Trophoblast cell (in vitro differentiated cells and primary cell): ENCODE measurements at regions not wholly inside any gene's neighbourhood (a gene's known extent, or its start where the extent isn't known, plus 50 kb on each side); places are given as distances from the start of the nearest gene placed in this dataset.

Experiments used
- DNase-seq, 2 donors: peaks; one replicate each; pipeline ENCODE4 v3.0.0-alpha.2; 2016
- H2AFZ ChIP-seq: 2 replicates; pipeline ENCODE4 v1.6.1; 2013; ENCODE audit warnings: low read length, moderate library complexity, mild to moderate bottlenecking; ENCODE audit not compliant: insufficient read depth, poor library complexity
- H2AK5ac ChIP-seq: 2 replicates; pipeline ENCODE4 v1.6.1; 2013; ENCODE audit warnings: mild to moderate bottlenecking, low read length
- H2BK120ac ChIP-seq: 2 replicates; pipeline ENCODE4 v1.6.1; 2013; ENCODE audit warnings: low read length, mild to moderate bottlenecking, moderate library complexity; ENCODE audit not compliant: insufficient read depth, poor library complexity
- H2BK12ac ChIP-seq: 2 replicates; pipeline ENCODE4 v1.6.1; 2013; ENCODE audit warnings: mild to moderate bottlenecking, low read length, moderate library complexity
- H2BK5ac ChIP-seq: 2 replicates; pipeline ENCODE4 v1.6.1; 2013; ENCODE audit warnings: low read length, low read depth, moderate library complexity, mild to moderate bottlenecking; ENCODE audit not compliant: poor library complexity
- H3K14ac ChIP-seq: 2 replicates; pipeline ENCODE4 v1.6.1; 2013; ENCODE audit warnings: mild to moderate bottlenecking, low read length
- H3K18ac ChIP-seq: 2 replicates; pipeline ENCODE4 v1.6.1; 2013; ENCODE audit warnings: mild to moderate bottlenecking, low read length
- H3K23ac ChIP-seq: 2 replicates; pipeline ENCODE4 v1.6.1; 2013; ENCODE audit warnings: low read length
- H3K27ac ChIP-seq: 2 replicates; pipeline ENCODE4 v1.5.1; 2013; ENCODE audit warnings: low read depth, mild to moderate bottlenecking, inconsistent platforms, low read length, moderate library complexity
- H3K27me3 ChIP-seq: 2 replicates; pipeline ENCODE4 v1.6.1; 2013; ENCODE audit warnings: inconsistent platforms, mild to moderate bottlenecking, low read length, moderate library complexity; ENCODE audit not compliant: insufficient read depth
- H3K36me3 ChIP-seq, 2 experiments: 1 replicate in 1 of 2; 2 replicates in 1 of 2; pipeline ENCODE4 v1.6.1; 2013; ENCODE audit warnings: low read length in 2 of 2, mild to moderate bottlenecking in 2 of 2, moderate library complexity in 1 of 2; ENCODE audit not compliant: insufficient read depth in 2 of 2, control insufficient read depth in 1 of 2
- H3K4ac ChIP-seq: 2 replicates; pipeline ENCODE4 v1.6.1; 2013; ENCODE audit warnings: low read depth, mild to moderate bottlenecking, low read length, moderate library complexity
- H3K4me1 ChIP-seq, 2 experiments: 1 replicate in 1 of 2; 2 replicates in 1 of 2; pipeline ENCODE4 v1.6.1; 2013; ENCODE audit warnings: low read length in 2 of 2, mild to moderate bottlenecking in 2 of 2, moderate library complexity in 1 of 2; ENCODE audit not compliant: insufficient read depth in 2 of 2, control insufficient read depth in 1 of 2
- H3K4me2 ChIP-seq: 2 replicates; pipeline ENCODE4 v1.6.1; 2013; ENCODE audit warnings: inconsistent platforms, mild to moderate bottlenecking, low read length, moderate library complexity
- H3K4me3 ChIP-seq: 2 replicates; pipeline ENCODE4 v1.5.1; 2013; ENCODE audit warnings: mild to moderate bottlenecking, low read depth, low read length, inconsistent platforms
- H3K79me1 ChIP-seq: one replicate; pipeline ENCODE4 v1.6.1; 2013; ENCODE audit warnings: low read length
- H3K79me2 ChIP-seq: 2 replicates; pipeline ENCODE4 v1.6.1; 2013; ENCODE audit warnings: low read length, mild to moderate bottlenecking; ENCODE audit not compliant: control insufficient read depth, insufficient read depth, poor library complexity
- H3K9ac ChIP-seq: 2 replicates; pipeline ENCODE4 v1.6.1; 2013; ENCODE audit warnings: mild to moderate bottlenecking, low read length
- H3K9me3 ChIP-seq: 2 replicates; pipeline ENCODE4 v1.6.1; 2013; ENCODE audit warnings: low read depth, mild to moderate bottlenecking, control low read depth, inconsistent platforms, low read length; ENCODE audit not compliant: insufficient read depth
- H4K12ac ChIP-seq: 2 replicates; pipeline ENCODE4 v1.6.1; 2013; ENCODE audit warnings: low read depth, mild to moderate bottlenecking, low read length, moderate library complexity
- H4K8ac ChIP-seq: 2 replicates; pipeline ENCODE4 v1.6.1; 2013; ENCODE audit warnings: low read depth, mild to moderate bottlenecking, low read length, moderate library complexity
- H4K91ac ChIP-seq: one replicate; pipeline ENCODE4 v1.6.1; 2013; ENCODE audit warnings: low read depth, mild to moderate bottlenecking, low read length, moderate library complexity
- WGBS: extraction: QIAGEN DNeasy Blood & Tissue Kit; methylation state at CpG from one replicate; pipeline ENCODE4 v1.1.7; 2013; ENCODE audit warnings: missing lambda C conversion rate; ENCODE audit not compliant: insufficient read length, insufficient coverage; ENCODE audit errors: extremely low coverage; 5-methylcytosine and 5-hydroxymethylcytosine counted together

GRCh38 chr10:20971901-20972300 lies 74.8 kb upstream of the NEBL start:
- Histone ChIP-seq H2BK5ac (no peak overlapping the region), H2BK120ac (no peak overlapping the region), H3K4me1 (no peaks in the 10 kb centered on the region), H3K18ac (no peak overlapping the region), H2AK5ac (no peak overlapping the region), H3K4me2 (no peak overlapping the region), H3K27ac (no peak overlapping the region), H3K23ac (no peak overlapping the region), H4K12ac (no peak overlapping the region), H2AFZ (no peak overlapping the region), H3K14ac (no peak overlapping the region), H4K8ac (no peak overlapping the region), H3K27me3 (no peaks in the 10 kb centered on the region), H3K36me3 (no peaks in the 10 kb centered on the region), H2BK12ac (no peak overlapping the region), H3K4ac (no peak overlapping the region), H3K9me3 (no peaks in the 10 kb centered on the region), H3K79me2 (no peaks in the 10 kb centered on the region), H3K4me3 (no peak overlapping the region), H3K79me1 (no peaks in the 10 kb centered on the region), H3K9ac (no peak overlapping the region), H4K91ac (no peak overlapping the region)
- DNase-seq, result no peak
- WGBS, result no CpG with 5 or more reads among the region's 3 CpGs

GRCh38 chr10:20970708-20971107 lies 73.6 kb upstream of the NEBL start:
- no peaks in the 10 kb centered on the region for H3K4me1 ChIP-seq
- H2BK5ac ChIP-seq, result no peak overlapping the region
- no peak overlapping the region for H3K27ac ChIP-seq
- no peak overlapping the region for H4K8ac ChIP-seq
- no peaks in the 10 kb centered on the region for H3K27me3 ChIP-seq
- no peak overlapping the region for H3K14ac ChIP-seq
- H3K4me2 ChIP-seq, result no peak overlapping the region
- H3K9ac ChIP-seq, result no peak overlapping the region
- H2BK120ac ChIP-seq, result no peak overlapping the region
- no peak overlapping the region for H4K91ac ChIP-seq
- H2BK12ac ChIP-seq, result no peak overlapping the region
- no peak overlapping the region for H4K12ac ChIP-seq
- no peaks in the 10 kb centered on the region for H3K79me2 ChIP-seq
- H2AK5ac ChIP-seq, result no peak overlapping the region
- H3K36me3 ChIP-seq, result no peaks in the 10 kb centered on the region
- no peak overlapping the region for H3K4ac ChIP-seq
- WGBS, result no CpG with 5 or more reads among the region's 4 CpGs
- DNase-seq, result no peak
- no peaks in the 10 kb centered on the region for H3K9me3 ChIP-seq
- H2AFZ ChIP-seq, result no peak overlapping the region
- H3K23ac ChIP-seq, result no peak overlapping the region
- no peaks in the 10 kb centered on the region for H3K79me1 ChIP-seq
- no peak overlapping the region for H3K4me3 ChIP-seq
- no peak overlapping the region for H3K18ac ChIP-seq

- no peak overlapping the region for H3K4me2 ChIP-seq
- no peak overlapping the region for H3K9ac ChIP-seq
- no peak overlapping the region for H3K4ac ChIP-seq
- no peaks in the 10 kb centered on the region for H3K79me1 ChIP-seq
- DNase-seq, result no peak
- H4K91ac ChIP-seq, result no peak overlapping the region
- no CpG with 5 or more reads among the region's 3 CpGs for WGBS
- no peaks in the 10 kb centered on the region for H3K79me2 ChIP-seq
- H2AK5ac ChIP-seq, result no peak overlapping the region
- no peaks in the 10 kb centered on the region for H3K36me3 ChIP-seq
- no peak overlapping the region for H3K27ac ChIP-seq
- no peak overlapping the region for H4K12ac ChIP-seq
- no peak overlapping the region for H2AFZ ChIP-seq
- no peak overlapping the region for H3K4me3 ChIP-seq
- H3K23ac ChIP-seq, result no peak overlapping the region
- no peak overlapping the region for H2BK120ac ChIP-seq
- no peak overlapping the region for H3K14ac ChIP-seq
- H3K9me3 ChIP-seq, result no peaks in the 10 kb centered on the region
- no peak overlapping the region for H2BK12ac ChIP-seq
- H4K8ac ChIP-seq, result no peak overlapping the region
- no peaks in the 10 kb centered on the region for H3K4me1 ChIP-seq
- no peak overlapping the region for H2BK5ac ChIP-seq
- H3K27me3 ChIP-seq, result no peaks in the 10 kb centered on the region
- H3K18ac ChIP-seq, result no peak overlapping the region
These were observed 72.9 kb upstream of the NEBL start for GRCh38 chr10:20970044-20970443.

GRCh38 chr10:20966426-20966825 lies 69.3 kb upstream of the NEBL start:
- Histone ChIP-seq H3K14ac (no peak overlapping the region), H3K9ac (no peak overlapping the region), H4K12ac (no peak overlapping the region), H3K79me1 (no peaks in the 10 kb centered on the region), H2BK12ac (no peak overlapping the region), H3K4ac (no peak overlapping the region), H3K79me2 (no peaks in the 10 kb centered on the region), H3K18ac (no peak overlapping the region), H3K36me3 (no peaks in the 10 kb centered on the region), H2AK5ac (no peak overlapping the region), H3K27ac (no peak overlapping the region), H3K9me3 (no peaks in the 10 kb centered on the region), H3K4me1 (no peaks in the 10 kb centered on the region), H2BK5ac (no peak overlapping the region), H4K91ac (no peak overlapping the region), H3K27me3 (no peaks in the 10 kb centered on the region), H4K8ac (no peak overlapping the region), H3K4me3 (no peak overlapping the region), H3K4me2 (no peak overlapping the region), H2BK120ac (no peak overlapping the region), H3K23ac (no peak overlapping the region), H2AFZ (no peak overlapping the region)
- no CpG with 5 or more reads among the region's 3 CpGs for WGBS
- DNase-seq, result no peak
